Stomach (tissue), 8 donors: ENCODE measurements at regions not wholly inside any gene's neighbourhood (a gene's known extent, or its start where the extent isn't known, plus 50 kb on each side); places are given as distances from the start of the nearest gene placed in this dataset.

Source experiments
- DNase-seq, 2 donors: peaks; one replicate each; pipeline versions ENCODE4 v3.0.0 to v3.0.0-alpha.2; 2013 to 2019
- H3K27ac ChIP-seq, 5 donors: fragments of 200-600 bp in 4 of 5; sonication (generic) in 4 of 5; one replicate each; pipeline ENCODE4 v1.5.1; 2013 to 2019; ENCODE audit warnings: mild to moderate bottlenecking in 1 of 5, moderate library complexity in 1 of 5
- H3K27me3 ChIP-seq, 3 donors: fragments of 200-600 bp; sonication (generic); one replicate each; pipeline ENCODE4 v1.5.1; 2017 to 2019; ENCODE audit warnings: mixed run types in 1 of 3
- H3K36me3 ChIP-seq, 4 donors: fragments of 200-600 bp; sonication (generic); 1 replicate in 3 of 4; 2 replicates in 1 of 4; pipeline ENCODE4 v1.5.1; 2016 to 2019
- H3K4me1 ChIP-seq, 4 donors: fragments of 200-600 bp; sonication (generic); one replicate each; pipeline ENCODE4 v1.5.1; 2016 to 2019
- H3K4me3 ChIP-seq, 4 donors: fragments of 200-600 bp; sonication (generic) in 3 of 4; one replicate each; pipeline ENCODE4 v1.5.1; 2016 to 2019; ENCODE audit warnings: mild to moderate bottlenecking in 1 of 4
- H3K9me3 ChIP-seq, 4 donors: fragments of 200-600 bp; sonication (generic); one replicate each; pipeline ENCODE4 v1.5.1; 2016 to 2019
- CTCF ChIP-seq, 7 experiments: fragments of 450-650 bp in 4 of 7; fragments of 200-600 bp in 3 of 7; sonication (generic) in 3 of 7; IDR thresholded peaks; one replicate each; pipeline ENCODE4 v1.5.1; 2016 to 2019; ENCODE audit warnings: antibody characterized with exemption in 7 of 7, control low read depth in 2 of 7, mild to moderate bottlenecking in 1 of 7
- EP300 ChIP-seq: sonication (generic); formaldehyde crosslinking; IDR thresholded peaks from one replicate; pipeline ENCODE4 v1.6.1; 2017; ENCODE audit warnings: antibody characterized with exemption
- POLR2A ChIP-seq, 4 donors: fragments of 450-650 bp; IDR thresholded peaks; one replicate each; pipeline ENCODE4 v1.6.1; 2016; ENCODE audit warnings: antibody characterized with exemption in 4 of 4, control low read depth in 2 of 4, mild to moderate bottlenecking in 1 of 4, moderate library complexity in 1 of 4
- POLR2AphosphoS5 ChIP-seq, 3 donors: sonication (generic); formaldehyde crosslinking; IDR thresholded peaks; one replicate each; pipeline ENCODE4 v1.6.1; 2016; ENCODE audit warnings: antibody characterized with exemption in 3 of 3
- WGBS, 5 donors: extraction: QIAGEN DNeasy Blood & Tissue Kit in 3 of 5; methylation state at CpG; one replicate each; pipeline versions ENCODE4 v1.1.5 to v1.1.7; 2013 to 2018; 5-methylcytosine and 5-hydroxymethylcytosine counted together
- intact Hi-C: fragments of 100-400 bp; cut with DNase I; formaldehyde crosslinking; loops from one replicate; pipeline ENCODE4 v1.15.1; 2023; ENCODE audit warnings: low total_unique reads
- donor health status: healthy with polysubstance abuse.
- donor health status: Bipolar disorder and iron deficiency.
- donor health status: healthy.

GRCh38 chr12:105967038-105967776 lies 171.5 kb downstream of the NUAK1 start:
- H3K36me3 ChIP-seq = no peaks in the 10 kb centered on the region
- intact Hi-C loops = no loop called here
- no peak for DNase-seq
- no peaks in the 10 kb centered on the region for H3K9me3 ChIP-seq
- H3K27ac ChIP-seq = peak overlapping the region in 4 of 5 donors; percentile 30 to 41 (median 36)
- peaks cover 0 to 12% (median 0%) of the 10 kb centered on the region in 4 donors for H3K4me1 ChIP-seq
- TF ChIP-seq POLR2A (IDR thresholded peaks at IDR 0.05) = no peak
- TF ChIP-seq EP300 = no peak
- 40 to 56% (median 45%) methylated on average over 5 of the region's 5 CpGs for WGBS, 5 donors
- no peak overlapping the region for H3K4me3 ChIP-seq
- H3K27me3 ChIP-seq = peaks cover 0 to 4% (median 0%) of the 10 kb centered on the region in 3 donors

- no peak overlapping the region for H3K27ac ChIP-seq
- no peak for DNase-seq
- no peak overlapping the region for H3K4me3 ChIP-seq
- no peaks in the 10 kb centered on the region for H3K36me3 ChIP-seq
- intact Hi-C loops = no loop called here
- peaks cover 0 to 4% (median 0%) of the 10 kb centered on the region in 3 donors for H3K27me3 ChIP-seq
- TF ChIP-seq POLR2A (IDR thresholded peaks at IDR 0.05) (no peak), EP300 (no peak), POLR2AphosphoS5 (IDR thresholded peaks at IDR 0.05) (no peak), CTCF (IDR thresholded peaks at IDR 0.05) (no peak)
- H3K4me1 ChIP-seq = peaks cover 0 to 12% (median 0%) of the 10 kb centered on the region in 4 donors
- 92 to 99% (median 96%) methylated on average over 1 of the region's 1 CpG for WGBS, 5 donors
- H3K9me3 ChIP-seq = no peaks in the 10 kb centered on the region
Observed at GRCh38 chr12:105968025-105968424, 170.7 kb downstream of the NUAK1 start.

- intact Hi-C loops = no loop called here
- H3K36me3 ChIP-seq = no peaks in the 10 kb centered on the region
- peaks cover 0 to 12% (median 0%) of the 10 kb centered on the region in 4 donors for H3K4me1 ChIP-seq
- TF ChIP-seq POLR2A (IDR thresholded peaks at IDR 0.05) (no peak), EP300 (no peak), POLR2AphosphoS5 (IDR thresholded peaks at IDR 0.05) (no peak), CTCF (IDR thresholded peaks at IDR 0.05) (no peak)
- H3K27ac ChIP-seq = no peak overlapping the region
- H3K4me3 ChIP-seq = no peak overlapping the region
- 79 to 86% (median 82%) methylated on average over 2 of the region's 2 CpGs for WGBS, 5 donors
- H3K27me3 ChIP-seq = peaks cover 0 to 4% (median 0%) of the 10 kb centered on the region in 3 donors
- no peaks in the 10 kb centered on the region for H3K9me3 ChIP-seq
- no peak for DNase-seq
Observed at GRCh38 chr12:105970885-105971284, 167.9 kb downstream of the NUAK1 start.

- WGBS, 5 donors = 88 to 100% (median 94%) methylated on average over 4 of the region's 4 CpGs
- Histone ChIP-seq H3K27me3 (peaks cover 0 to 4% (median 0%) of the 10 kb centered on the region in 3 donors), H3K4me3 (no peak overlapping the region), H3K9me3 (no peaks in the 10 kb centered on the region), H3K27ac (no peak overlapping the region), H3K4me1 (no peaks in the 10 kb centered on the region), H3K36me3 (no peaks in the 10 kb centered on the region)
- intact Hi-C loops = no loop called here
- TF ChIP-seq POLR2AphosphoS5 (IDR thresholded peaks at IDR 0.05) (no peak), POLR2A (IDR thresholded peaks at IDR 0.05) (no peak), CTCF (IDR thresholded peaks at IDR 0.05) (no peak), EP300 (no peak)
- no peak for DNase-seq
Observed at GRCh38 chr12:105974738-105975137, 164.0 kb downstream of the NUAK1 start.

GRCh38 chr12:105975351-105975750 lies 163.4 kb downstream of the NUAK1 start:
- intact Hi-C loops = no loop called here

More at GRCh38 chr12:105975351-105975750, 163.4 kb downstream of the NUAK1 start:
- Histone ChIP-seq H3K4me1 (no peaks in the 10 kb centered on the region), H3K4me3 (no peak overlapping the region), H3K36me3 (no peaks in the 10 kb centered on the region), H3K27ac (no peak overlapping the region), H3K9me3 (no peaks in the 10 kb centered on the region), H3K27me3 (peaks cover 0 to 4% (median 0%) of the 10 kb centered on the region in 3 donors)
- no peak for DNase-seq
- TF ChIP-seq POLR2AphosphoS5 (IDR thresholded peaks at IDR 0.05) = no peak
- no peak for TF ChIP-seq POLR2A (IDR thresholded peaks at IDR 0.05)
- no peak for TF ChIP-seq CTCF (IDR thresholded peaks at IDR 0.05)
- TF ChIP-seq EP300 = no peak
- 78 to 86% (median 82%) methylated on average over 2 of the region's 2 CpGs for WGBS, 5 donors
